ENCODE measurements at regions not wholly inside any gene's neighbourhood (a gene's known extent, or its start where the extent isn't known, plus 50 kb on each side); places are given as distances from the start of the nearest gene placed in this dataset.

GRCh38 chr1:243979396-243979795, 71.7 kb upstream of the ZBTB18 start:
- no peak overlapping the region for H2AK9ac ChIP-seq (replicated peaks; ENCODE audit: low read depth, low read length, poor library complexity)
- no peak overlapping the region for H2BK20ac ChIP-seq (ENCODE audit: low read depth, low read length)
- ATAC-seq (ENCODE audit: low read depth) = no peak
- TF ChIP-seq ELK1 (IDR thresholded peaks at IDR 0.05; ENCODE audit: borderline replicate concordance, low read depth, low read length) (no peak), CHD1 (IDR thresholded peaks at IDR 0.05; ENCODE audit: low read depth, low read length) (no peak), RCOR1 (IDR thresholded peaks at IDR 0.05; ENCODE audit: insufficient replicate concordance, low read length) (no peak), MAZ (IDR thresholded peaks at IDR 0.05; ENCODE audit: borderline replicate concordance, low read depth, low read length) (no peak), CTCF (conservative IDR thresholded peaks at IDR 0.05; ENCODE audit: low read depth, low read length) (no peak), RAD21 (IDR thresholded peaks at IDR 0.05; ENCODE audit: low read length) (no peak)
- H3K4me1 ChIP-seq (ENCODE audit: control insufficient read depth, insufficient read depth, low read length) = no peaks in the 10 kb centered on the region
- H3K9me3 ChIP-seq (ENCODE audit: control insufficient read depth, insufficient read depth, low read length) = no peaks in the 10 kb centered on the region
- ChIA-PET CTCF (no interaction called here), POLR2A (ENCODE audit: unreplicated experiment) (no interaction called here)
- H2AK5ac ChIP-seq (ENCODE audit: low read depth, low read length) = no peak overlapping the region
- no peak overlapping the region for H4K5ac ChIP-seq (ENCODE audit: low read depth, low read length)
- no peak overlapping the region for H3K4me3 ChIP-seq (ENCODE audit: insufficient read depth, low read depth, low read length)
- no peak overlapping the region for H2BK120ac ChIP-seq (ENCODE audit: low read depth, low read length)
- H3K9ac ChIP-seq (ENCODE audit: low read depth, low read length) = no peak overlapping the region
- intact Hi-C loops (cut with micrococcal nuclease) (no loop called here), in situ Hi-C loops (cut with MboI; ENCODE audit: low sequenced_read_pairs) (no loop called here), dilution Hi-C loops (cut with HindIII; ENCODE audit: low sequenced_read_pairs, unreplicated experiment) (no loop called here)
- H4K20me1 ChIP-seq (ENCODE audit: insufficient read depth, low read length) = no peaks in the 10 kb centered on the region
- no peak overlapping the region for H3K18ac ChIP-seq (ENCODE audit: low read depth, low read length)
- H2BK5ac ChIP-seq (ENCODE audit: low read depth, low read length, poor library complexity, severe bottlenecking) = no peak overlapping the region
- no peak overlapping the region for H3K27ac ChIP-seq (ENCODE audit: insufficient read depth, low read length)
- BruUV-seq (replicated peaks) = no TSS peak
- no peak overlapping the region for H3K4ac ChIP-seq (ENCODE audit: low read depth, low read length)
- H2AFZ ChIP-seq (replicated peaks; ENCODE audit: low read length, poor library complexity) = no peak overlapping the region
- no peak overlapping the region for H2BK15ac ChIP-seq (ENCODE audit: low read depth, low read length)
- no peaks in the 10 kb centered on the region for H3K36me3 ChIP-seq (ENCODE audit: control insufficient read depth, insufficient read depth, low read length)
- no peak overlapping the region for H4K8ac ChIP-seq (ENCODE audit: low read depth in 2 of 2, low read length in 2 of 2)
- WGBS, 2 experiments (ENCODE audit: extremely low coverage in 2 of 2, insufficient read length in 1 of 2) = no CpG with 5 or more reads among the region's 18 CpGs
- H3K9me1 ChIP-seq (ENCODE audit: insufficient read depth, low read length) = no peaks in the 10 kb centered on the region
- H4K91ac ChIP-seq (ENCODE audit: insufficient read depth, low read depth, low read length) = no peak overlapping the region
- H3K4me2 ChIP-seq (ENCODE audit: low read depth, low read length) = no peak overlapping the region
- H3K14ac ChIP-seq (replicated peaks; ENCODE audit: low read depth, low read length) = no peak overlapping the region
- no peak for DNase-seq
- H3K23ac ChIP-seq (ENCODE audit: low read depth, low read length) = no peak overlapping the region
- H3K27me3 ChIP-seq (ENCODE audit: control insufficient read depth, insufficient read depth, low read length) = peaks cover 11% of the 10 kb centered on the region
- no peak overlapping the region for H3K56ac ChIP-seq (ENCODE audit: extremely low read depth, insufficient read depth, low read length)
- H3K79me1 ChIP-seq (ENCODE audit: low read depth in 1 of 2, low read length in 2 of 2) = no peaks in the 10 kb centered on the region
